ENCODE measurements at regions not wholly inside any gene's neighbourhood (a gene's known extent, or its start where the extent isn't known, plus 50 kb on each side); places are given as distances from the start of the nearest gene placed in this dataset.

GRCh38 chr18:67776929-67777328, 260.4 kb upstream of the DSEL start:
- TF ChIP-seq POLR2AphosphoS5 (IDR thresholded peaks at IDR 0.05; ENCODE audit: low read depth, low read length) (no peak), SIN3A (IDR thresholded peaks at IDR 0.05; ENCODE audit: borderline replicate concordance, insufficient read depth, low read length) (no peak), REST (IDR thresholded peaks at IDR 0.05; ENCODE audit: insufficient read depth in 1 of 2, low read depth in 2 of 2, low read length in 2 of 2) (no peak), FOXP2 (optimal IDR thresholded peaks at IDR 0.05; ENCODE audit: borderline replicate concordance, extremely low read depth, extremely low read length, insufficient read depth) (no peak), TAF1 (IDR thresholded peaks at IDR 0.05; ENCODE audit: borderline replicate concordance, insufficient read depth, low read length) (no peak)

- TF ChIP-seq FOXP2 (optimal IDR thresholded peaks at IDR 0.05; ENCODE audit: borderline replicate concordance, extremely low read depth, extremely low read length, insufficient read depth), result no peak
- no peak for TF ChIP-seq TAF1 (IDR thresholded peaks at IDR 0.05; ENCODE audit: borderline replicate concordance, insufficient read depth, low read length)
- TF ChIP-seq POLR2AphosphoS5 (IDR thresholded peaks at IDR 0.05; ENCODE audit: low read depth, low read length), result no peak
- TF ChIP-seq REST (IDR thresholded peaks at IDR 0.05; ENCODE audit: insufficient read depth in 1 of 2, low read depth in 2 of 2, low read length in 2 of 2), result no peak
- no peak for TF ChIP-seq SIN3A (IDR thresholded peaks at IDR 0.05; ENCODE audit: borderline replicate concordance, insufficient read depth, low read length)
Observed at GRCh38 chr18:67771271-67771670, 254.8 kb upstream of the DSEL start.

- TF ChIP-seq TAF1 (IDR thresholded peaks at IDR 0.05; ENCODE audit: borderline replicate concordance, insufficient read depth, low read length) (no peak), REST (IDR thresholded peaks at IDR 0.05; ENCODE audit: insufficient read depth in 1 of 2, low read depth in 2 of 2, low read length in 2 of 2) (no peak), FOXP2 (optimal IDR thresholded peaks at IDR 0.05; ENCODE audit: borderline replicate concordance, extremely low read depth, extremely low read length, insufficient read depth) (no peak), SIN3A (IDR thresholded peaks at IDR 0.05; ENCODE audit: borderline replicate concordance, insufficient read depth, low read length) (no peak), POLR2AphosphoS5 (IDR thresholded peaks at IDR 0.05; ENCODE audit: low read depth, low read length) (no peak)
Observed at GRCh38 chr18:67770520-67770919, 254.0 kb upstream of the DSEL start.

- TF ChIP-seq SIN3A (IDR thresholded peaks at IDR 0.05; ENCODE audit: borderline replicate concordance, insufficient read depth, low read length) (no peak), TAF1 (IDR thresholded peaks at IDR 0.05; ENCODE audit: borderline replicate concordance, insufficient read depth, low read length) (no peak), FOXP2 (optimal IDR thresholded peaks at IDR 0.05; ENCODE audit: borderline replicate concordance, extremely low read depth, extremely low read length, insufficient read depth) (no peak), POLR2AphosphoS5 (IDR thresholded peaks at IDR 0.05; ENCODE audit: low read depth, low read length) (no peak), REST (IDR thresholded peaks at IDR 0.05; ENCODE audit: insufficient read depth in 1 of 2, low read depth in 2 of 2, low read length in 2 of 2) (no peak)
Observed at GRCh38 chr18:67766930-67767329, 250.4 kb upstream of the DSEL start.

GRCh38 chr18:67742954-67743353, 226.4 kb upstream of the DSEL start:
- no peak for TF ChIP-seq FOXP2 (optimal IDR thresholded peaks at IDR 0.05; ENCODE audit: borderline replicate concordance, extremely low read depth, extremely low read length, insufficient read depth)
- TF ChIP-seq TAF1 (IDR thresholded peaks at IDR 0.05; ENCODE audit: borderline replicate concordance, insufficient read depth, low read length), result no peak
- no peak for TF ChIP-seq REST (IDR thresholded peaks at IDR 0.05; ENCODE audit: insufficient read depth in 1 of 2, low read depth in 2 of 2, low read length in 2 of 2)
- no peak for TF ChIP-seq SIN3A (IDR thresholded peaks at IDR 0.05; ENCODE audit: borderline replicate concordance, insufficient read depth, low read length)
- no peak for TF ChIP-seq POLR2AphosphoS5 (IDR thresholded peaks at IDR 0.05; ENCODE audit: low read depth, low read length)
